GM12874 (cell line): ENCODE measurements at regions not wholly inside any gene's neighbourhood (a gene's known extent, or its start where the extent isn't known, plus 50 kb on each side); places are given as distances from the start of the nearest gene placed in this dataset.
A peak's percentile ranks its signal among the peaks of the same experiment; 100 is the strongest.

ENCODE experiments used
- CTCF ChIP-seq: IDR thresholded peaks from 2 replicates; pipeline ENCODE4 v1.5.1; 2011; ENCODE audit warnings: low read depth, mild to moderate bottlenecking, control low read depth, low read length, moderate library complexity; ENCODE audit not compliant: insufficient read depth

- no peak for TF ChIP-seq CTCF
These were observed 685.8 kb upstream of the API5 start for GRCh38 chr11:42625757-42626665.

- TF ChIP-seq CTCF, result 0 out of 2 replicates have a peak, but pooled peaks have one; percentile 6
These were observed 680.5 kb upstream of the API5 start for GRCh38 chr11:42631220-42631843.

- TF ChIP-seq CTCF, result no peak
These were observed 664.8 kb upstream of the API5 start for GRCh38 chr11:42646959-42647358.

- no peak for TF ChIP-seq CTCF
These were observed 663.8 kb upstream of the API5 start for GRCh38 chr11:42647993-42648392.

GRCh38 chr11:42651621-42652020 lies 660.2 kb upstream of the API5 start:
- no peak for TF ChIP-seq CTCF

- TF ChIP-seq CTCF, result no peak
These were observed 654.6 kb upstream of the API5 start for GRCh38 chr11:42657169-42657568.

GRCh38 chr11:42661942-42662341 lies 649.9 kb upstream of the API5 start:
- TF ChIP-seq CTCF, result no peak
